GM23338 (cell line): ENCODE measurements at regions not wholly inside any gene's neighbourhood (a gene's known extent, or its start where the extent isn't known, plus 50 kb on each side); places are given as distances from the start of the nearest gene placed in this dataset.

Source experiments
- CTCF ChIP-seq, 2 experiments: fragments of 200-600 bp in 1 of 2; sonication (generic) in 1 of 2; conservative IDR thresholded peaks; 2 replicates each; pipeline versions ENCODE4 v1.5.1 to v1.6.1; 2016 to 2017; ENCODE audit warnings: antibody characterized with exemption in 2 of 2, low read depth in 2 of 2, mild to moderate bottlenecking in 2 of 2, moderate library complexity in 1 of 2
- JUNB ChIP-seq: IDR thresholded peaks from one replicate; pipeline ENCODE4 v1.6.1; 2016; ENCODE audit warnings: antibody characterized with exemption; ENCODE audit not compliant: unreplicated experiment
- POLR2AphosphoS5 ChIP-seq: IDR thresholded peaks from 2 replicates; pipeline ENCODE4 v1.6.1; 2016; ENCODE audit warnings: antibody characterized with exemption, low read depth

- TF ChIP-seq CTCF (conservative IDR thresholded peaks at IDR 0.05; ENCODE audit: low read depth in 2 of 2) = no peak
- no peak for TF ChIP-seq POLR2AphosphoS5
- TF ChIP-seq JUNB = no peak
Measured at GRCh38 chr5:155827949-155828348, 499.0 kb upstream of the SGCD start.
